HG02798 (cell line): ENCODE measurements at regions not wholly inside any gene's neighbourhood (a gene's known extent, or its start where the extent isn't known, plus 50 kb on each side); places are given as distances from the start of the nearest gene placed in this dataset.
"Not testable (repeated sequence)": the region's sequence is repeated elsewhere in the genome, so short reads cannot be mapped to it uniquely, and the experiment has no call there.

Source experiments
- ATAC-seq: cut with Tn5 transposase; IDR thresholded peaks from one replicate; pipeline ENCODE4 v1.9.1; 2021; ENCODE audit warnings: mild to moderate bottlenecking; ENCODE audit not compliant: unreplicated experiment, poor library complexity

DNA sequence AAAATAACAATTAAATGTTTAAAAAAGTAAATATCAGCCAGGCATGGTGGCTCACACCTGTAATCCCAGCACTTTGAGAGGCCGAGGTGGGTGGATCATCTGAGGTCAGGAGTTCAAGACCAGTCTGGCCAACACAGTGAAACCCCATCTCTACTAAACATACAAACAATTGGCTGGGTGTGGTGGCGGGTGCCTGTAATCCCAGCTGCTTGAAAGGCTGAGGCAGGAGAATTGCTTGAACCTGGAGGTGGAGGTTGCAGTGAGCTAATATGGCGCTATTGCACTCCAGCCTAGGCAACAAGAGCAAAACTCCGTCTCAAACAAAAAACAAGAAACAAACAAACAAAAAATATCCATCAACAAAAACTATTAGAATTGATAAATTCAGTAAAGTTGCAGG is 77.5 kb downstream of the SNX5 start:
- not testable (repeated sequence) for ATAC-seq

DNA sequence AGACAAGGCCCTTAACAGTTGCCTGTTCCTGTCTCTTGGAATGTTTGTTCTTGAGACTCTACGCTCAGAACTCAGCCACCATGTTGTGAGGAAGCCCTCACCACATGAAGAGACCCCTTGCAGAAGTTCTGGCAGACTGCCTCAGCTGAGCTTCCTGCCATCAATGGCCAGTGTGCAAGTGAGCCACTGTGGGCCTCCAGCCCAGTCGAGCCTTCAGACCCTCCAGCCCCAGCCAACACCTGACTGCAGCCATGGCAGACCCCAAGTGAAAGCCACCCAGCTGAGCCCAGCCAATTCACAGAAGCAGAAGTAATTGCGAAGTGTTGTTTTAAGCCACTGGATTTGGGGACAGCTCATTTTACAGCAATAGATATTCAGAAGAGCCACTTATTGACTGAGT is 78.3 kb downstream of the SNX5 start:
- ATAC-seq, result no peak

- ATAC-seq, result no peak
Observed at GRCh38 chr20:17889226-17889625, 79.4 kb downstream of the SNX5 start.

DNA sequence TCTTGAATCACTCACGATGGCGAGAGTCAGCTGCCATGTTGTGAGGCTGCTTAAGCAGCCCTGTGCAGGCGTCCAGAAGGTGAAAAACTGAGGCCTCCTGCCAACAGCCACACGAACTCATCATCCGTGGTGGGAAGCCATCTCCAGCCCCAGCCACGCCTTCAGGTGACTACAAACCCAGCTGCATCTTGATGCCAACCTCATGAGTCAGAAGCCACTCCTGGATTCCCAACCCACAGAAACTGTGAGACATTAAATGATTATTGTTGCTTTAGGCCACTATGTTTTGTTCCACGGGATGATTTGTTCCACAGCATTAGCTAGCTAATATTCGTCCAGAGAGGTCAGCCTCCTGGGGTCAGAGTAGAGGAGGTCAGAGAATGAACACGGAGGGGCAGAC is 80.5 kb downstream of the SNX5 start:
- ATAC-seq, result no peak

GRCh38 chr20:17887331-17888030 is 81.1 kb downstream of the SNX5 start:
- no peak for ATAC-seq

DNA sequence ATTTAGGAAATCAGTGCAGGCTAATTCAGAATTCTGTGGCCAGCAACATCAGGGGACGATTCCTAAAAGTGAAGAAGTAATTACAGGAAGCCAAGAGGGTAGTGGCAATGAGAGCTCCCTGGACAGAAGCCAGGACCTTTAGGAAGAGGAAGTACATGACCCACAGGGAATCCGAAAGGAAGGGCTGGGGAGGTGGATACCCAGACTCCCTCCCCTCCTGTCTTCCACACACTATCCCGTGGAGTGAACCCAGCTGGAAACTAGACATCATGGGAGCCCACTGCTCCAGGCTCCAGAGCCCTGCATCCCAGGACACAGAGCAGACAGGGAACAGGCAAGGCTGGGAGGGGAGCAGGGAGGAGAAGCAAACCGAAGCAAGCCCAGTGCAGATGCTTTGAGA is 83.0 kb downstream of the SNX5 start:
- ATAC-seq, result no peak

- ATAC-seq, result no peak
Observed at GRCh38 chr20:17885076-17885475, 83.5 kb downstream of the SNX5 start.

DNA sequence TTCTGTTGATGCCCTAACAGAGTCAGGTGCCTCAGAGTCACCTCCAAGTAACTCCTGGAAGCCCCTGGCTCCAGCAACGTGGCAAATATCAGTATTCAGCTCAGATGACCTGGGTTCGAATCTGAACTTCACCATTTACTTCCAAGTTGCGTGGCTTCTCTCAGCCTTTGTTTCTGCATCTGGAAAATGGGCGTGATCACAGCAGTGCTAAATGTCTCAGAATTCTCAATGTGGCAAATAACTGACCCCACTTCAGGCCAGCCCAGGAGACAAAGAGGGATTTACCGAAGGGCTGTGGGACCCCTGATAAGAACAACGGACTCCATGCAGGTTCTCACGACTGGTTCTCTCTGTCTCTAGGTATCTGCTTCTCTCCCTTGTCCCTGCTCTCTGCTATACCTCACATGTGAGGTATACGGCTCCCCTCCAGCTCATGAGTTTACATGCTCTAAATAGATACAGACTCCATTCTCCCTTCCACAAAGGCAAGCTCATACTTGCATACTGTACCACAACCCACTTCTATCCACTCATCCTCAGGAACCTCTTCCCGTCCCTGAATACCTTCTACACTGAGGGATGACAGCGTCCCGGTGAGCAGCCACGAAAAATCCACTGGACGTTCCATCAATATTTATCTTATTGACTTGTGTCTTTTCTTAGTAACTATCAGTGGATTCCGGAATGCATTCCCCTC is 84.1 kb downstream of the SNX5 start:
- no peak for ATAC-seq

DNA sequence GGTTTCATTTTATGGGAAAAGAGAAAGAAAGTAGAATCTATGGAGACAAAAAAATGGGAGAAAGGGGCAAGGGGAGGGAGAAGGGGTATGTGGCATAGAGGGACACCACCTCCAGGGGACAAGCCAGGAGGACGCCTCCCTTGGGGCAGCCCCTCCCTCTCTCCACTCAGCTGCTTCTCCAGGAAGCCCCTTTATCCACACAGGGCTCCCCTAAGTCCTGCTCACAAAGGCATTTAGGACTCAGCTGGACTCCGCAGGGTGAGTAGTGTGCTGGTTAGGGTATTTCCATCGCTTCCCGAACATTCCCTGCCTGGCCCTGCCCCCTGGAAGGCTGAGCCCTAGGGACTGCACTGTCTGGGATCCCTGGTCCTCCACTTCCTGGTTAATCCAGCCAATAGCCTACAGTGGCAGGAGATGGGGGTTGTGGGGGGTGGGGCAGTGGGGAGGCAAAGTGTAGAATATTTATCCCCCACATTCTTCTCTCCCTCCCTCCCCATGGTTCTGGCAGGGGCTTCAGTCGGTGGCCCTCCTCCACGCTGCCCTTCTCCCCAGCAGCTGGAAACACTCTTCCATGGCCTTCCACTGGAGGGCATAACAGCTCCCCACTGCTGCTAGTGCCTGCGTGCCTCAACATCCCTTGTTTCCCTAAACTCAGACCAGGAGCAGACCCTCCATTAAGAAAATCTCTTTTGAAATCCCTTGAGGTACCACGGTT is 84.8 kb downstream of the SNX5 start:
- ATAC-seq, result no peak

DNA sequence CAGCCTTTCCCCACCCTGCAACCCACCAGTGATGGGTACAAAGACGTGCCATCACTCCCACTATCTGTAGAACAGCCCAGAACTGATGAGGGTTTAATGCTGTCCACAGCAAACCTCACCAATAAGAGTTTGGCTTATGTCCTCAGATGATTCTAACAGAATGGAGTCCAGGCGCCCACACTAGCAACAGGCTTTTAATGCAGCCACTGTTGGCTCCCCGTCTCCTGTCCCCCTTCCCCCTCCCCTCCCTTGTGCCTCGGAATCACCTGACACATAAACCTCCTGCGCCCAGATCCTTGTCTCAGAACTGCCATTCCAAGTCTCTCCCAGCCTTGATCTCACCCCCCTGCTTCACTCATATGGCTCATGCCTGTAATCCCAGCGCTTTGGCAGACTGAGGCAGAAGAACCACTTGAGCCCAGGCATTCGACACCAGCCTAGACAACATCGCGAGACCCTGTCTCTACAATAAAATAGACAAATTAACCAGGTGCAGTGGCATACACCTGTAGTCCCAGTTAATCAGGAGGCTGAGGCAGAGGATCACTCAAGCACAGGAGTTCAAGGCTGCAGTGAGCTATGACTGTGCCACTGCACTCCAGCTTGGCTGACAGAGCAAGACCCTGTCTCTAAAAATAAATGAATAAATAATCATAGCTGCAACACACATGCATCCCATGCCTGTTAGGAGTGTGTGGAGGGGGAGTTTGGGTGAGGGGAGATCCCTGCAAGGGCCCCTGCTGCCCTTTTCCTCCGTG is 85.6 kb downstream of the SNX5 start:
- ATAC-seq, result no peak

GRCh38 chr20:17882065-17882833 is 86.3 kb downstream of the SNX5 start:
- no peak for ATAC-seq

- ATAC-seq, result no peak
Observed at GRCh38 chr20:17881741-17882064, 86.9 kb downstream of the SNX5 start.

DNA sequence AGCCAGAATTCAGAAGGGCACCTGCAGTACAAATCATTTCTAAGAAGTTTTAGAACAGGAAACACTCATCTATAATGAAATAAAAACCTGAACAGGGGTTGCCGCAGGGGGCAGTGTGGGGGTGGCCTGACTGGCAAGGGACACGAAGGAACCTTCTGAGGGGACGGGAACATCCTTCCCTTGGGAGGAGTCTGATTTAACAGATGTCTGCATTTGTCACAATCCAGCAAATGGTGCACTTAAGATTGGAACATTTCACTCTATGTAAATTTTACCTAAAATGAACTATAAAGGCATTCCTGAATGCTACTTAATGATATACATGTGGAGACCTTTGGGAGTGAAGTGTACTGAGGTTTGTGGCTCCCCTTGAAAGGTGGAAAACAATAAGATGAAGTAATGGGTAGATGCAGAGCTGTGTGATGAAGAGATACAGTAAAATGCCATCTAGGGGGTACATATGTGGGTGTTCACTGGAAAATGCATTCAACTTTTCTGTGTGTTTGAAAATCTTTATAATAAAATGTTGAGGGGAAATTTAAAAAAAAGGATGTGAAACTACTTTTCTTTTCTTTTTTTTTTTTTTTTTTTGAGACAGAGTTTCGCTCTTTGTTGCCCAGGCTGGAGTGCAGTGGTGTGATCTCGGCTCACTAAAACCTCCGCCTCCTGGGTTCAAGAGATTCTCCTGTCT is 89.5 kb downstream of the SNX5 start:
- ATAC-seq, result peak; percentile 28

DNA sequence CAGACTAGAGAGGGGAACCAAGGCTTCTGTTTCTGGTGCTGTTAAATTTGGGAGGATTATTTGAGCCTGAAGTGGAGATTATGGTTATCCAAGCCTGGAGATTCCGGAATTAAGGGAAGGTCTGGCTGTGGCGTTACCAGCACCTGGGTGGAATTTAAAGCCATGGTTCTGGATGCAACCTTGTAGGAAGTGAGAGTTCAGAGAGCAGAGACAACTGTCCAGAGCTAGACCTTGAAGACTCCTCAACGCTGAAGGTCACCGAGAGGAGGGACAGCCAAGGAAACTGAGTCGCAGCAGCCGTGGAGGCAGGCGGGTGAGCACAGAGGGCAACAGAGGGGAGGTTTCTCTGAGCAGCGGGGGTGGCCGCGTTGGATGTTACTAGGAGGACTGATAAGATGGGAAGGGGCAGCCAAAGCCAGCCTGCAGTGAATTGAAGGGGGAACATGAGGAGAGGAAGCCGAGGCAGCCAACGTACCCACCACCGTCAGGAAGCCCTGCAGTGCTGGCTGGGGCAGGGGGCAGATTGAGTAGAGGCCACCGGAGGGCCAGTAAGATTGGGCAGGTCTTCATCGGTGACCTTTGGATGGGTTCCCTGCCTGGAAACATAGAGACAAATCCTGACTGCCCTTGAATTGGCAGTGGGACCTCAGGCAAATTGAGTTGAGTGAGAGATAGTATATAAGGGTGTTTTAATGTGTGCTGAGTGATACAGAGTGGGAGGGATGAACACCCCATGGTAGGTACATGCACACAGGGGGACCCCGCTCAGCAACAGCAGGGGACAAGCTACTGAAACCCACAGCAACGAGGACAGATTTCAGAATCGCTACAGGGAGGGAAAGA is 90.3 kb downstream of the SNX5 start:
- no peak for ATAC-seq

DNA sequence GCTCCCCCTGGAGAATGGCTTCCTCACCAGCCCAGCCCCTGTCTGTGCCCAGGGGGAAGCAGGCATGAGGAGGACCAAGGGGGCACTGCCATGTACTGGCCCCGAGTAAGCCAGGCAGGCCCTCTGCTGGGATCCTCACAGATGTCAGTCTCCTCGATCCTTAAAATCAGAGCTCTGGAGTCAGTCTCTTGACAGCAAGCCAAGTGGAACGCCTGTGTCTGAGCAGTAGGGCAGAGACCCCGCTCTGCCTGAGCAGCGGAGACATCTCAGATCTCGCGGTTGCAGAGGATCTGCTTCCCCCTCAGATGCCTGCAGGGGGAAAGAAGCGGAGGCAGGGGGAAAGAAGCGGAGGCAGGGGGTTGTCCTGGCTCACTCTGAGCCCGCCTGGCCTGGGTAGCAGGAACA is 92.6 kb downstream of the SNX5 start:
- ATAC-seq, result no peak

GRCh38 chr20:17875106-17875980 is 93.3 kb downstream of the SNX5 start:
- ATAC-seq, result no peak

DNA sequence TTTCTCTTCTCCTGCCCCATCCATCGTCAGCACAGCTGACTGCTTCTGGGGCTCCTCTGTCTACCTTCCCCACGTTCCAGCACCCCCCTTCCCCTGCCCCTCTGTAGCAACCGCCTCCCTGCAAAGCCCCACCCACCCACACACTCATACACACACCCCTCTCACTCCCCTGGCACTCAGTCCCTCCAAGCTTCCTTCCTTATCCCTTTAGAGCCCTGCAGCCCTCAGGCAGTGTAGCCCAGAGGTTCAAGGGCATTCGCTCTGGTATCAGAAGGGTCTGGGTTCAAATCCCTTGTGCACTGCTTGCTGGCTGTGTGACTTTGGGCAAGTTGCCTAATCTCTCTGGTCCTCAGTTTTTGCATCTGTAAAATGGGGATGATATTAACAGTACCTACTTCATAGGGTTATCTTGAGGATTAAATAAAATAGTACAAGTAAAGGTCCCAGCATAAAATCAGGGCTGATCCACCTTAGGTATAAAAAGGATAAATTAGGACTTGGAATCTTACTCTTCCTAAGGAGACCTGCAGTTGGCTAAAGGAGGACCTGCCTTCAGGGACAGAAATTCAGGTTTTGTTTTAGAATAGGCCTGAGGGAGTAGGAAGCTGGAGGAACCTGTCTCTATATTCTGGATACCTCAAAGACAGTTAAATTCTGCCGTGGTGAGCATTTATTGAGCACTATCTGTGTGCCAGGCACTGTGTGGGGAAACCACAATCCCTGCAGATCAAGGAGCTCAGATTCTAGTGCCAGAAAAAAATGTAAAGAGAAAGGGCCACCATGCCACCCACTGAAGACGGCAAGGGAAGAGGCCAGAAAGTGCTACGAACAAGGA is 94.1 kb downstream of the SNX5 start:
- ATAC-seq, result no peak
